Ishikawa (cell line): ENCODE measurements at regions not wholly inside any gene's neighbourhood (a gene's known extent, or its start where the extent isn't known, plus 50 kb on each side); places are given as distances from the start of the nearest gene placed in this dataset.

ENCODE experiments used
- CEBPB ChIP-seq: IDR thresholded peaks from 2 replicates; pipeline ENCODE4 v1.6.1; 2012
- CREB1 ChIP-seq: IDR thresholded peaks from 2 replicates; pipeline ENCODE4 v1.6.1; 2012; ENCODE audit warnings: low read depth
- EGR1 ChIP-seq: IDR thresholded peaks from 2 replicates; pipeline ENCODE4 v1.6.1; 2012
- EP300 ChIP-seq: IDR thresholded peaks from 2 replicates; pipeline ENCODE4 v1.6.1; 2012; ENCODE audit warnings: borderline replicate concordance
- MAX ChIP-seq: IDR thresholded peaks from 2 replicates; pipeline ENCODE4 v1.6.1; 2012
- RAD21 ChIP-seq: IDR thresholded peaks from 2 replicates; pipeline ENCODE4 v1.6.1; 2012; ENCODE audit warnings: low read depth
- TEAD4 ChIP-seq: IDR thresholded peaks from 2 replicates; pipeline ENCODE4 v1.6.1; 2012
- USF1 ChIP-seq: IDR thresholded peaks from 2 replicates; pipeline ENCODE4 v1.6.1; 2012
- ZBTB7A ChIP-seq: IDR thresholded peaks from 2 replicates; pipeline ENCODE4 v1.6.1; 2012; ENCODE audit warnings: low read depth

- TF ChIP-seq EGR1: no peak
- no peak for TF ChIP-seq EP300
- TF ChIP-seq RAD21: no peak
- TF ChIP-seq USF1: no peak
- TF ChIP-seq CREB1: no peak
- TF ChIP-seq CEBPB: no peak
- TF ChIP-seq ZBTB7A: no peak
- no peak for TF ChIP-seq MAX
- no peak for TF ChIP-seq TEAD4
Measured at GRCh38 chr6:22972771-22973170, 403.4 kb downstream of the HDGFL1 start.
